Adrenal gland (tissue), 5 donors: ENCODE measurements at regions not wholly inside any gene's neighbourhood (a gene's known extent, or its start where the extent isn't known, plus 50 kb on each side); places are given as distances from the start of the nearest gene placed in this dataset.

Experiments used
- POLR2A ChIP-seq, 2 donors: fragments of 450-650 bp; IDR thresholded peaks; one replicate each; pipeline ENCODE4 v1.6.1; 2017; ENCODE audit warnings: antibody characterized with exemption in 2 of 2, mild to moderate bottlenecking in 2 of 2, moderate library complexity in 1 of 2
- TF ChIP-seq, protein P1 (sequence below), 6 experiments: fragments of 450-650 bp in 4 of 6; fragments of 200-600 bp in 2 of 6; sonication (generic) in 1 of 6; IDR thresholded peaks; 1 replicate in 5 of 6; 2 replicates in 1 of 6; pipeline versions ENCODE4 v1.5.1 to v1.8.0; 2016 to 2021; ENCODE audit warnings: antibody characterized with exemption in 6 of 6, mild to moderate bottlenecking in 2 of 6, moderate library complexity in 1 of 6
- donor health status: DM: no; HTN: no; CAD: no.

DNA sequence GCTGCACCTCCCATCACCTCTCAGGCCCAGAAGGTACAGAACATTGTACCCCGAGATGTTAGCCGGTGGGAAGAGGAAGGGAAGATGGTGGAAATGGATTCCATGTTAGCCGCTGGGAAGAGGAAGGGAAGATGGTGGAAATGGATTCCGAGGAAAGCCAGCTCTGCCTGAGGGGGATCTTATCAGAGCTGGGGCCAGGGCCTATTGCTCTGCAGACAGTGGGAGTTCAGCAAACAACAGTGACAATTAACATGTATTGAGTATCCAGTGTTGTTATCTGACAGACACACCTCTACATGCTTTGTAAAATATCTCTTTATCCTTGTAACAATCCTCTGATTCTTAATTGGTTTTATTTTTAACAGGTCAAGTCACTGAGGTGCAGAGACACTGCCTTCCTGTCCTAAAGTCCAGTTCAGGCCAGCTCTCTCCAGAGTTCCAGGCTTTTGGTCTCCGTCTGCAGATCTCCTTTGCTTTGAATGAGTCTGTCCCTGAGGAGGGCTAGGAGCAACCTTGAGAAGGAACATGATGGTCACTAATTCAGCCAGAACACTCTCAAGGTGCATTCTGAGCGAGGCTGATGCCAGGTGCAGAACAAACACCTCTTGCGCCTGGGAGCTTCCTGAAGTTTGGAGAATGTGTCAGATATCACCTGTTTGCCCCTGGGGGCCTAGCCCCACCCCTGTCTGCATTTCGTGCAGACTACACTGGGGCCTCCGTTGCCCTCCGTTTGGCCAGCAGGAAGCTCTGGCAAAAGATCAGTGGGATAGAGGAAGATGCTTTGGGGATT is 82.4 kb upstream of the PODXL start:
- TF ChIP-seq, protein P1, sequence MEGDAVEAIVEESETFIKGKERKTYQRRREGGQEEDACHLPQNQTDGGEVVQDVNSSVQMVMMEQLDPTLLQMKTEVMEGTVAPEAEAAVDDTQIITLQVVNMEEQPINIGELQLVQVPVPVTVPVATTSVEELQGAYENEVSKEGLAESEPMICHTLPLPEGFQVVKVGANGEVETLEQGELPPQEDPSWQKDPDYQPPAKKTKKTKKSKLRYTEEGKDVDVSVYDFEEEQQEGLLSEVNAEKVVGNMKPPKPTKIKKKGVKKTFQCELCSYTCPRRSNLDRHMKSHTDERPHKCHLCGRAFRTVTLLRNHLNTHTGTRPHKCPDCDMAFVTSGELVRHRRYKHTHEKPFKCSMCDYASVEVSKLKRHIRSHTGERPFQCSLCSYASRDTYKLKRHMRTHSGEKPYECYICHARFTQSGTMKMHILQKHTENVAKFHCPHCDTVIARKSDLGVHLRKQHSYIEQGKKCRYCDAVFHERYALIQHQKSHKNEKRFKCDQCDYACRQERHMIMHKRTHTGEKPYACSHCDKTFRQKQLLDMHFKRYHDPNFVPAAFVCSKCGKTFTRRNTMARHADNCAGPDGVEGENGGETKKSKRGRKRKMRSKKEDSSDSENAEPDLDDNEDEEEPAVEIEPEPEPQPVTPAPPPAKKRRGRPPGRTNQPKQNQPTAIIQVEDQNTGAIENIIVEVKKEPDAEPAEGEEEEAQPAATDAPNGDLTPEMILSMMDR (IDR thresholded peaks at IDR 0.05), result no peak
- no peak for TF ChIP-seq POLR2A (IDR thresholded peaks at IDR 0.05)
